Activated T-cell treated with anti-CD3 and anti-CD28 coated beads for 24 hours (primary cell): ENCODE measurements at regions not wholly inside any gene's neighbourhood (a gene's known extent, or its start where the extent isn't known, plus 50 kb on each side); places are given as distances from the start of the nearest gene placed in this dataset.

Experiments used
- DNase-seq: peaks from one replicate; pipeline ENCODE4 v3.0.0-alpha.2; 2020; ENCODE audit warnings: low read depth

GRCh38 chr6:40909811-40910210 lies 129.2 kb downstream of the UNC5CL start:
- no peak for DNase-seq

GRCh38 chr6:40907198-40907701 lies 131.8 kb downstream of the UNC5CL start:
- no peak for DNase-seq

GRCh38 chr6:40906759-40907158 lies 132.3 kb downstream of the UNC5CL start:
- no peak for DNase-seq

- DNase-seq: no peak
Observed at GRCh38 chr6:40904583-40905194, 134.3 kb downstream of the UNC5CL start.

- no peak for DNase-seq
Observed at GRCh38 chr6:40903456-40903855, 135.6 kb downstream of the UNC5CL start.

GRCh38 chr6:40901322-40902055 lies 137.5 kb downstream of the UNC5CL start:
- no peak for DNase-seq

- no peak for DNase-seq
Observed at GRCh38 chr6:40900791-40901190, 138.2 kb downstream of the UNC5CL start.

- DNase-seq: no peak
Observed at GRCh38 chr6:40899684-40900155, 139.3 kb downstream of the UNC5CL start.

- no peak for DNase-seq
Observed at GRCh38 chr6:40898073-40898472, 140.9 kb downstream of the UNC5CL start.

GRCh38 chr6:40897390-40898003 lies 141.5 kb downstream of the UNC5CL start:
- DNase-seq: no peak

GRCh38 chr6:40896696-40897095 lies 142.3 kb downstream of the UNC5CL start:
- DNase-seq: no peak

GRCh38 chr6:40894962-40895799 lies 143.8 kb downstream of the UNC5CL start:
- no peak for DNase-seq

- DNase-seq: no peak
Observed at GRCh38 chr6:40893021-40893420, 146.0 kb downstream of the UNC5CL start.

- no peak for DNase-seq
Observed at GRCh38 chr6:40892223-40892622, 146.8 kb downstream of the UNC5CL start.

GRCh38 chr6:40891686-40892085 lies 147.3 kb downstream of the UNC5CL start:
- DNase-seq: no peak

GRCh38 chr6:40891131-40891530 lies 147.9 kb downstream of the UNC5CL start:
- no peak for DNase-seq

- no peak for DNase-seq
Observed at GRCh38 chr6:40889137-40889832, 149.7 kb downstream of the UNC5CL start.

- DNase-seq: no peak
Observed at GRCh38 chr6:40888456-40888990, 150.5 kb downstream of the UNC5CL start.

GRCh38 chr6:40887792-40888340 lies 151.2 kb downstream of the UNC5CL start:
- no peak for DNase-seq

- no peak for DNase-seq
Observed at GRCh38 chr6:40887079-40887791, 151.8 kb downstream of the UNC5CL start.
